ENCODE measurements at regions not wholly inside any gene's neighbourhood (a gene's known extent, or its start where the extent isn't known, plus 50 kb on each side); places are given as distances from the start of the nearest gene placed in this dataset.

GRCh38 chr1:232291681-232292080 is 338.3 kb downstream of the SIPA1L2 start:
- TF ChIP-seq POLR2AphosphoS5 (IDR thresholded peaks at IDR 0.05; ENCODE audit: low read depth, low read length): no peak
- TF ChIP-seq TAF1 (IDR thresholded peaks at IDR 0.05; ENCODE audit: low read depth, low read length): no peak
- TF ChIP-seq POLR2A (IDR thresholded peaks at IDR 0.05; ENCODE audit: low read depth, low read length): no peak
- no peak for TF ChIP-seq PAX5 (IDR thresholded peaks at IDR 0.05; ENCODE audit: insufficient read depth, low read length, severe bottlenecking)
